MCF 10A (cell line): ENCODE measurements at regions not wholly inside any gene's neighbourhood (a gene's known extent, or its start where the extent isn't known, plus 50 kb on each side); places are given as distances from the start of the nearest gene placed in this dataset.

Source experiments
- BruUV-seq: library from RNA; stranded (reverse); fragments of 400-500 nt; replicated peaks from 2 replicates; lab custom pipeline; 2021; lab: Mats Ljungman, UMichigan
- CTCF ChIA-PET: fragments of 300-600 bp; sonication (Branson Sonifier 250); formaldehyde crosslinking; extraction: SDS; loops from one replicate; lab custom pipeline; 2021; ENCODE audit warnings: antibody characterized with exemption, inconsistent platforms; lab: Yijun Ruan, JAX
- POLR2A ChIA-PET: fragments of 300-600, 350-650 bp; sonication (Branson Sonifier 250); formaldehyde crosslinking; extraction: SDS; loops from one replicate; lab custom pipeline; 2020; ENCODE audit warnings: antibody characterized with exemption, inconsistent platforms; lab: Yijun Ruan, JAX
- DNase-seq: peaks from one replicate; pipeline ENCODE4 v3.0.0-alpha.2; 2018; ENCODE audit not compliant: unreplicated experiment
- H3K27ac Mint-ChIP-seq: one replicate; pipeline ENCODE4 v1.8.0; 2022; ENCODE audit warnings: mild to moderate bottlenecking, low read depth, mixed read lengths; ENCODE audit not compliant: unreplicated experiment
- H3K27me3 Mint-ChIP-seq: one replicate; pipeline ENCODE4 v1.8.0; 2022; ENCODE audit warnings: mixed read lengths; ENCODE audit not compliant: insufficient read depth, unreplicated experiment
- H3K36me3 Mint-ChIP-seq: one replicate; pipeline ENCODE4 v1.8.0; 2022; ENCODE audit warnings: mild to moderate bottlenecking, moderate library complexity, mixed read lengths; ENCODE audit not compliant: insufficient read depth, unreplicated experiment
- H3K4me1 Mint-ChIP-seq: one replicate; pipeline ENCODE4 v1.8.0; 2022; ENCODE audit warnings: mixed read lengths; ENCODE audit not compliant: insufficient read depth, unreplicated experiment
- H3K4me3 Mint-ChIP-seq: one replicate; pipeline ENCODE4 v1.8.0; 2022; ENCODE audit warnings: mild to moderate bottlenecking, moderate library complexity, mixed read lengths; ENCODE audit not compliant: unreplicated experiment
- H3K9me3 Mint-ChIP-seq: one replicate; pipeline ENCODE4 v1.8.0; 2022; ENCODE audit warnings: mixed read lengths; ENCODE audit not compliant: unreplicated experiment
- intact Hi-C: fragments of 100-400 bp; cut with micrococcal nuclease; formaldehyde crosslinking; loops from 2 replicates; pipeline ENCODE4 v1.14.1; 2022
- TF ChIP-seq, protein P1 (sequence below): fragments of 200-600 bp; IDR thresholded peaks from one replicate; pipeline ENCODE4 v1.8.0; 2022; ENCODE audit warnings: antibody characterized with exemption, mild to moderate bottlenecking; ENCODE audit not compliant: unreplicated experiment

DNA sequence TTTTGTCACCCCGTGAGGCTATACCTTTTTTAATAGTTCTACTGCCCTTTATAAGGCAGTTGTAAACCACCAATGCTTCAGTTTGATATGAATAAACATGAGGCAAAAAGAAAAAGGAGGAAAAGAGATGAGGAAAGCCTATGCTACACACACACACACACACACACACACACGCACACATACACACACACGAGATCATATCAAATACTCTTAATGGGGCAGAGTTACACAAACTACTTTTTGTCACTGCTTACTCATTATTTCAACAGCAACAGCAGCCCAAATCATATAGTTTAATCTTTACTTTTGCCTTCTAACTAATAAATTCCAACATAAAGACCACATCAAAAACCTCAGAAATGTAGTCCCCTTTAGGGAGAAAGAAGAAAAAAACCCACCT is 116.8 kb upstream of the PAM start:
- ChIA-PET POLR2A (no interaction called here), CTCF (no interaction called here)
- H3K9me3 Mint-ChIP-seq = peaks cover 4% of the 10 kb centered on the region
- H3K36me3 Mint-ChIP-seq = no peaks in the 10 kb centered on the region
- no peak overlapping the region for H3K27ac Mint-ChIP-seq
- TF ChIP-seq, protein P1, sequence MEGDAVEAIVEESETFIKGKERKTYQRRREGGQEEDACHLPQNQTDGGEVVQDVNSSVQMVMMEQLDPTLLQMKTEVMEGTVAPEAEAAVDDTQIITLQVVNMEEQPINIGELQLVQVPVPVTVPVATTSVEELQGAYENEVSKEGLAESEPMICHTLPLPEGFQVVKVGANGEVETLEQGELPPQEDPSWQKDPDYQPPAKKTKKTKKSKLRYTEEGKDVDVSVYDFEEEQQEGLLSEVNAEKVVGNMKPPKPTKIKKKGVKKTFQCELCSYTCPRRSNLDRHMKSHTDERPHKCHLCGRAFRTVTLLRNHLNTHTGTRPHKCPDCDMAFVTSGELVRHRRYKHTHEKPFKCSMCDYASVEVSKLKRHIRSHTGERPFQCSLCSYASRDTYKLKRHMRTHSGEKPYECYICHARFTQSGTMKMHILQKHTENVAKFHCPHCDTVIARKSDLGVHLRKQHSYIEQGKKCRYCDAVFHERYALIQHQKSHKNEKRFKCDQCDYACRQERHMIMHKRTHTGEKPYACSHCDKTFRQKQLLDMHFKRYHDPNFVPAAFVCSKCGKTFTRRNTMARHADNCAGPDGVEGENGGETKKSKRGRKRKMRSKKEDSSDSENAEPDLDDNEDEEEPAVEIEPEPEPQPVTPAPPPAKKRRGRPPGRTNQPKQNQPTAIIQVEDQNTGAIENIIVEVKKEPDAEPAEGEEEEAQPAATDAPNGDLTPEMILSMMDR = no peak
- intact Hi-C loops = no loop called here
- no peak overlapping the region for H3K4me3 Mint-ChIP-seq
- H3K27me3 Mint-ChIP-seq = no peaks in the 10 kb centered on the region
- H3K4me1 Mint-ChIP-seq = no peaks in the 10 kb centered on the region
- DNase-seq = no peak
- no TSS peak for BruUV-seq

DNA sequence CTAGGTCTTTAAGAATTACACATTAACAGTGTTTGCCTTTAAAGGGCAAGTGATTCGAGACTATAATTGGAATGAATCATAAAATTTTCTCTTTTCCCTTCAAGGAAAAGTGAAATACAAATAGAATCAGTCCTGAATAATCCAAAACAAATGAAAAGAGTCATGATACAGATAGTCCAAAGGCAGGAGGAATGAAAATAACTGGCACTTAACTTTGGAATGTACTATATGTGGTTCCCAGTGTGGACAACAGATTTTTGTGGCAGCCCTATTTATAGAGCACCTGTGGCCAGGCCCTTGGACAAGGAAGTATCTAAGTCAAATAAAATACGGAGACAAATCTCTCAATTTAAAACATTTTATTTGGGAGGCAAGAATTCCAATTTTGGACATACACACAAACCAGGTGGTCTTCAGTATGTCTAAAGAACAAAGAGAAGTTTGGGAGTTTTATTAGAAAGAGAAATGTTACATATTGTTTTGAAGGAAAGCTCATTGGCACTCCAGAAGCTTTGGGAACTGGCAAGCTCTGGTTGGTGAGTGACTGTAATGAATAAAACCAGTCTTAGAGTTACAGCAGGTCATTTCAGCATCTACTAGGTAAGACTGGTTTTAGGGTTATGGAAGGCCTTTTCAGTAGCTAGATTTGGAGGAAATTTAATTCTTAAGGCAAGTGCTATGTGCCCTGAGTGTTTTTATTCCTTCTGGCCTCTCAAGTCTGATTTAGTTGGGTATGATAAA is 116.0 kb upstream of the PAM start:
- Mint-ChIP-seq H3K27ac (no peak overlapping the region), H3K27me3 (no peaks in the 10 kb centered on the region), H3K4me1 (no peaks in the 10 kb centered on the region), H3K9me3 (peaks cover 11% of the 10 kb centered on the region), H3K36me3 (no peaks in the 10 kb centered on the region), H3K4me3 (no peak overlapping the region)
- CTCF ChIA-PET = no interaction called here
- no TSS peak for BruUV-seq
- POLR2A ChIA-PET = interaction anchor here (0.6 kb wide), 1 partner anchor 183 kb away, joined by 4 read pairs; no protein-coding TSS in a partner anchor
- intact Hi-C loops = no loop called here
- no peak for DNase-seq
- TF ChIP-seq, protein P1 = no peak

DNA sequence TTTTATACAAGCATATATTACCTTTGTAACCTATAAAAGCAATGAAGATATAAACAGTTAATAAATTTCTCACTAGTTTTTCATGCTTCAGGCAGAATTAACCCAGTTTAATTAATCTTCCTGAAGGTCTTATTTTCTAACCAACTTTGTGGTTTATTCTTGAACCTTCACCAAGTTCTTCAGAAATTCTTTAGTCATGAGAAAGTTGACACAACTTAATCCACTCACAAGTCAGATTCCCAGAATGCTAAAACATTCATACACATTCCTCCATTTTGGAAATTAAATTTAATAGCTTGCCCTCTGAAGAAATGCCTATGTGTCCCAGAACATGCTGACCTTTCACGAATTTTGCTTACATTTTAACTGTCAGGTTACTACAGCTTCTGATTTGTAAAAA is 105.4 kb upstream of the PAM start:
- Mint-ChIP-seq H3K36me3 (no peaks in the 10 kb centered on the region), H3K27ac (no peak overlapping the region), H3K4me1 (no peaks in the 10 kb centered on the region), H3K9me3 (no peaks in the 10 kb centered on the region), H3K27me3 (no peaks in the 10 kb centered on the region), H3K4me3 (no peak overlapping the region)
- TF ChIP-seq, protein P1 = no peak
- DNase-seq = no peak
- ChIA-PET CTCF (interaction anchor here (0.6 to 1.2 kb wide), 2 partner anchors 100 to 130 kb away, joined by 3 read pairs; no protein-coding TSS in a partner anchor), POLR2A (no interaction called here)
- intact Hi-C loops = no loop called here
- no TSS peak for BruUV-seq

DNA sequence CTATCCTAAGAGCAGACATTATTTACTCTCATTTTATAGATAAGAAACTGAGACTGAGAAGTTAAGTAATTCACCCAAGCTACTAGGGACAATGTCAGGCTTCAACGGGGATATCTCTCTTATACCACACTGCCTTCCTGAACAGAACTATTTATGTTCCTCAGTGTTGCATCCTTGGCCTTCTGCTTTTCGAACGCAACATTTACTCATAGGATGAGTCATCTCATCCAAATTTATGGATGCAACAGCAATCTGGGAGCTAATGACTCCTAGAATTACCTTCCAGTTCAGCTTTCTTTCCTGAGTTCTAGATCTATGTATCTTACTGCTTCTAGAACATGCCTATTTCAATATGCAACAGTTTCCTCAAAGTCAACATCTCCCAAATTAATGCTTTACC is 103.6 kb upstream of the PAM start:
- no TSS peak for BruUV-seq
- CTCF ChIA-PET = interaction anchor here (1.2 kb wide), 1 partner anchor 67 kb away, joined by 3 read pairs; no protein-coding TSS in a partner anchor
- no peak overlapping the region for H3K27ac Mint-ChIP-seq
- H3K4me3 Mint-ChIP-seq = no peak overlapping the region
- POLR2A ChIA-PET = interaction anchor here (1.4 kb wide), 1 partner anchor 12 kb away, joined by 3 read pairs; no protein-coding TSS in a partner anchor
- H3K27me3 Mint-ChIP-seq = no peaks in the 10 kb centered on the region
- H3K9me3 Mint-ChIP-seq = no peaks in the 10 kb centered on the region
- TF ChIP-seq, protein P1 = no peak
- DNase-seq = peak; percentile 48
- intact Hi-C loops = no loop called here
- H3K36me3 Mint-ChIP-seq = no peaks in the 10 kb centered on the region
- no peaks in the 10 kb centered on the region for H3K4me1 Mint-ChIP-seq
